RWPE1 (cell line): ENCODE measurements at regions not wholly inside any gene's neighbourhood (a gene's known extent, or its start where the extent isn't known, plus 50 kb on each side); places are given as distances from the start of the nearest gene placed in this dataset.

Source experiments
- CTCF ChIA-PET: fragments of 350-600 bp; sonication (Branson Sonifier 250); formaldehyde crosslinking; extraction: SDS; loops from one replicate; lab custom pipeline; 2021; lab: Yijun Ruan, JAX
- POLR2A ChIA-PET: fragments of 400-600 bp; formaldehyde crosslinking; extraction: SDS; loops from one replicate; lab custom pipeline; 2020; ENCODE audit warnings: antibody characterized with exemption; ENCODE audit not compliant: low non-redundant PET; lab: Yijun Ruan, JAX
- DNase-seq: peaks from one replicate; pipeline ENCODE4 v3.0.0; 2012; ENCODE audit warnings: low spot score
- H3K27ac ChIP-seq: fragments of 450-650 bp; 2 replicates; pipeline ENCODE4 v1.5.1; 2017
- CTCF ChIP-seq: fragments of 450-650 bp; conservative IDR thresholded peaks from 2 replicates; pipeline ENCODE4 v1.5.1; 2017; ENCODE audit warnings: low read depth, mild to moderate bottlenecking

DNA sequence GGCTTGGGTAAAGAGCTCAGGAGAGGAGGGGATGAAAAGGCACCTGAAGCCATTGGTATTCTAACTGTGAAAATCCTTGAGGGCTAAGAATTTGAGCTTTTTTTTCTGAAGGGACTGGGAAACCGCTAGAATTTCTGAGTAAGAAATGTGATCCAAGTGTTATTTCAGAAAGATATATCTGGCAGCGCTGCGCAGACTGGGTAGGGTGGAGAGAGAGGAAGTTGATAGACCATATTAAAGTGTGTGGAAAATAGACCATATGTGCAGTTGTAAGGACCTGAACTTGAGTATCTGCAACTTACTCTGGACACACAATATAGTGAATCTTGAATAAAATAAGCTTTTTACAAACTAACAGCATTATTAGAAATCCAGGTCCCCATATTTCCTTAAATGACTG lies 427.4 kb downstream of the NDFIP2 start:
- CTCF ChIA-PET, result no interaction called here
- no peak for TF ChIP-seq CTCF
- POLR2A ChIA-PET, result no interaction called here
- DNase-seq, result no peak
- H3K27ac ChIP-seq, result no peak overlapping the region

- no peak for DNase-seq
- CTCF ChIA-PET, result no interaction called here
- POLR2A ChIA-PET, result no interaction called here
- no peak for TF ChIP-seq CTCF
- H3K27ac ChIP-seq, result no peak overlapping the region
Measured at GRCh38 chr13:79907527-79907926, 426.6 kb downstream of the NDFIP2 start.

DNA sequence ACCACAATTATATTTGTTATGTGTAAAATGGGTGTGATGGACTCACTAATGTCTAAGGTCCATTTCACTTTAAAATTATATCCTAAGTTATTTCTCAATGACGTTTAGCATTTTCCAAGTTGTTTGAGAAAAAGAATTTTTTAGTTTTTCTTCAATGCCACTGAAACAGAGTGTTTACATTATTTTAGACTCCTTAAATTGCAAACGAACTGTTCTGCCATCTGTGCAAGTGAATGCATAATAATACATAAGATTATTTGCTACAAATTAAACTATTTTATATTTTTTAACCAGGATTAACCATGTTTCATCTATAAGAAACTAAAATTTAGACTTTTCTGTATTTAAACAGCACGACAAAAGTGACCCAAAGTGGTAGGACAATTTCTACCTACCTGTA lies 425.4 kb downstream of the NDFIP2 start:
- no peak for TF ChIP-seq CTCF

GRCh38 chr13:79905018-79905417 lies 424.1 kb downstream of the NDFIP2 start:
- ChIA-PET POLR2A (no interaction called here), CTCF (no interaction called here)
- DNase-seq, result no peak
- no peak overlapping the region for H3K27ac ChIP-seq
- no peak for TF ChIP-seq CTCF

More for the DNA sequence above, 425.4 kb downstream of the NDFIP2 start:
- CTCF ChIA-PET, result no interaction called here
- no peak for DNase-seq
- H3K27ac ChIP-seq, result no peak overlapping the region
- POLR2A ChIA-PET, result no interaction called here

DNA sequence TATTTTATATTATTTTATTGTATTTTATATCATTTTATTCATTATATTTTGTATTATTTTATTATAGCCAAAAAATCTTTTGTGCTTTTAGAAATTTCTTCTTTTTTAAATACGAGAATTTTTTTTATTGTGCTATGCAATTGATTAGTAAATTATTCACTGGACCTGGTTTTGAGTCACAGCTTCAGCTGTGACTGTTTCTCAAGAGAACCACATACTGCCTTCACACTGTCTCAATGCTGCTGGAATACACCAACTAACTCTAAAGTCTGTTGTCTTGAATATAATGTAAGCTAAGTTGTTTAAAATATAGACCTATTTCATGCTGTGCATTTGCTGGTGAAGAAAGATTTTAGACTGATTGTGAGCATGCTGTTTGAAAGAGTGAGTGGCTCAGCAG lies 423.6 kb downstream of the NDFIP2 start:
- ChIA-PET POLR2A (no interaction called here), CTCF (no interaction called here)
- DNase-seq, result no peak
- no peak for TF ChIP-seq CTCF
- H3K27ac ChIP-seq, result no peak overlapping the region

- no peak overlapping the region for H3K27ac ChIP-seq
- peak; percentile 27 for DNase-seq
- ChIA-PET POLR2A (no interaction called here), CTCF (no interaction called here)
- no peak for TF ChIP-seq CTCF
Measured at GRCh38 chr13:79901336-79901735, 420.4 kb downstream of the NDFIP2 start.

- POLR2A ChIA-PET, result no interaction called here
- H3K27ac ChIP-seq, result no peak overlapping the region
- CTCF ChIA-PET, result no interaction called here
- TF ChIP-seq CTCF, result no peak
- no peak for DNase-seq
Measured at GRCh38 chr13:79900356-79900755, 419.4 kb downstream of the NDFIP2 start.
